HK-2 (cell line): ENCODE measurements at regions not wholly inside any gene's neighbourhood (a gene's known extent, or its start where the extent isn't known, plus 50 kb on each side); places are given as distances from the start of the nearest gene placed in this dataset.

Experiments used
- DNase-seq: peaks from one replicate; pipeline ENCODE4 v3.0.0-alpha.2; 2018; ENCODE audit not compliant: unreplicated experiment

DNA sequence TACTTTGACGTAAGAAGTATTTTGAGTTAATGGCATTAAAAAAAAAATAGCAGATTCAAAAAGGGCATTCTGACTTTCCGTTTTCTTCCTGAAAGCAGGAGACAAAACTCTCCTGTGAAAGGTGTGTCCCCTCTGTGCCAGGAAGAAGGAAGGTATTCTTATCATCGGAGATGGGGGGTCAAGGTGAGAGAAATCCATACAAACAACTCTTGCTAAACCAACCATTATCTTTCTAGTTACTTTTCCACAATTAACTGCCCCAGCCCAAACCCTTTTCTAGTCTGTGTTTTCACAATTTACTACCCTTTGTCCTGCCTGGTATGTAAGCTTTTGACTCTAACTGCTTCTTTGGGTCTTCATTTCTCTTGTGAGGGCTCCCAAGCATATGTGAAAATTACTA is 717.3 kb downstream of the EPM2A start:
- DNase-seq = no peak

DNA sequence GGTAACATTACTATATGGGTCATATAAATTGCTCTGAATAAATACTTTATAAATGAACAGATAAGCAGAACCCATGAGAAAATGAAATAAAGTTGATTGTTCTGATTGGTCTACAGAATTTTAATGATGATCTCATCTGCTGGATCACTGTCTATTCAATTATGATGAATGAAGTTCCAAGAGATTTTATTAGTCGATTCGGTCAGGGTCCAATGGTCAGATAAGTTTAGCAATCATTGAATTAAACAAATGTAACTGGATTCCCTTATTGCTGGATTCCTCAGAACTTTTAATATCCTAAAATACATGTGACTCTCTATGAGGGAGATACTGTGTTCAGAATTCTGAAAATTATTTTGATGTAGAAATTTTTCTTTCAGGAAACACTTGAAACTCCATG is 715.2 kb downstream of the EPM2A start:
- no peak for DNase-seq

DNA sequence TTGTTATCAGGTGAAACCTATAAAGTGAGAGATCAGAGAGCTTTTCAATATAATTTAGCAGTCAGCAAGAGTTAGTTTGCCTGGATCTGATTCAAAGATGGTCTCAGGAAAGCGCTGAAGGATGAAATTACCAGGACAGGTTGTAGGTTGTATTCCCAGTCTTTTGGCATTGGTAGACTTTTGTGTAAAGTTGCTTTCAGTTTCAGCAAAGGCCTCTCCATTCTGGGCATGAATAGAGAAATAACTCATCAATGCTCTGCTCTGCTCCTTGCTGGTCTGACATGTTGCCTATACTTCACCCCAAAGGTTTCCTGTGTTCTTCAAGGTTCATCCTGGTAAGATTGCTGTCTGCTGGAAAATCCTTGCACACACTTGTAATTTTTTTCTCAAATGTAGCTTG is 714.8 kb downstream of the EPM2A start:
- no peak for DNase-seq

DNA sequence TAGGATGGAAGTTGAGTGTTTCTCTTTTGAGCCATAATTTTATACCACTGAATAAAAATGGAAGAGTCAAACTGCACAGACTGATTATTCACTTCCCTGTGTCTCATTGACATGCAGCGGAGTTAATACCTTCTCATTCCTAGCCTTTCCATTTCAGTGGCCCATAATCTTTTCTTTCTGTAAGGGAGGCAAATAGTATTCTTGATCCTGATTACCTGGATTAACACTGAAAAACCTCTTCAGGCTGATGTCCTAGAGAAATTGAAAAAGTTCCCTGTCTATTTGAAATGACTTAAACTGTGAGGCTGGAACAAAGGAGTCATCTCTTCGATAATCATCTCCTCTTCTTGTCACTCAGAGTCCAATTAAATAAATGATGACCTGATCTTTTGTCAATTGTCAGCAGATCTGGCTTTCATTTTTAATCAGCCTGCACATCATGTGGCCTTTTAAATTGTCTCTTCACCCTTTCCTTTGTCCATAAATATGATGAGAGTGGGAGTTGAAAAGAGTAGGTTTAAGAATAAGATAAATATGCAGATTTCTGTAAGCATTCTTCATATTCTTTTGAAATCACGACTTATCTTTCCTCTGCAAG is 713.0 kb downstream of the EPM2A start:
- DNase-seq = no peak

DNA sequence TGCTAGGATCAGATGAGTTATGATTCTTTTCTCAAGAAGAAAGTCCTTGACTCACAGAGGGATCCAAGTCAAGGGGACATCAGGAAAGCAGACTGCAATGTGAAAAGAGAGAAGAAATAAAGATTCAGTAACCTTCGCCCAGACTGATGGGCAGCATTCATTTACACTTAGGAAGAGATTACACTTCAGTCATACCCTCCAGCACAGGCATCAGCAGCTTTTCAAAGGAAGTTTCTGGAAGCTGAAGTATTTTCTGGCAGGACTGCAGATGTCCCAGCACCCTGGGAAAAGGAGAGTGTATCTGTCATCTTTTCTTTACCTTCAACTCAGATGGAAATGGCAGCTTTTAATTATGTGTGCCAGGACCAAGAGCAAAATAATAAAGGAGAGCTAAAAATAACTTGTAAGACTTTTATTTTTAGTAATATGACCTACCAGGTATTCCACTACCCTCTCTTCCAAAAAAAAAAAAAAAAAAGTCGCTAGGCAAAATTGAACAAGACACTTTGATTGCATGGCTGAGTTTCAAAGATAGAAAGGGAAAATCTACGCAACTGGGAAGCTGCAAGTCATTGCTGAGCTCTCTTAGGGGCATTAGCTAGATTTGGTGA is 712.1 kb downstream of the EPM2A start:
- DNase-seq = no peak

DNA sequence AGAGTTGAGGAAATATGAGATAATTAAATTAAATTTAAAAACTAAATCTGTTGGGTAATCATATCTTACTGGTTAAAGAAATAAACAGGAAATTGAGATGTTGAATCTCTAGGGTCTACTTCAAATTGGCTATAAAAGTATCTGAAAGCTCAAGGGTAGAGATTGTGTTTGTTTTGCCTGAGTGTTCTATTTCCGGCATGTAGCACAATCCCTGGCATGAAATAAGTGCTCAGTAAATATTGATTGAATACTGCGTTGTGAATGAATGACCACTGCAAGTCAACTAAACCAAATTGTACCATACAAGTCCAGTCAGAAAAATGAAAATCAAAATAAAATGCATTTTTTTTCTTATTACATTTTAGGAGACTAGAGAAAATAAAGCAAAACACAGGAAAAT is 709.8 kb downstream of the EPM2A start:
- no peak for DNase-seq

DNA sequence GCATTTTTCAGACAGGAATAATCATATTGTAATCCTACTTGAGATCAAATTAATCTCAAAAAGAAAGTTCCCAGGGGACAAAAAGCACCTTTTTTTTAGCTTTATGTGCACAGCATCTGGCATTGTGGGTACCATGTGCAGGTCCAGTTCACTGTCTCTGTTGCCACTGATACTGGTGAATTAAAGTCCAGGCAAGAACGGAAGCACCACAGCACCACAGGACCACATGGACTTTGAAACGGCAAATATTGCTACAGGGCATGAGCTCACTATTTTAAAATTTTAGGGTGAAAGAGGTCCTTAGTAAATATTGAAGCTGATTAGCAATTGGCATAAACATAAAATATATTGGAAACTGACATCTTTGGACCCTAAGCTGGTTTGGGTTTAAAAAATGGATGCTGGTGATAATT is 709.0 kb downstream of the EPM2A start:
- DNase-seq = no peak

DNA sequence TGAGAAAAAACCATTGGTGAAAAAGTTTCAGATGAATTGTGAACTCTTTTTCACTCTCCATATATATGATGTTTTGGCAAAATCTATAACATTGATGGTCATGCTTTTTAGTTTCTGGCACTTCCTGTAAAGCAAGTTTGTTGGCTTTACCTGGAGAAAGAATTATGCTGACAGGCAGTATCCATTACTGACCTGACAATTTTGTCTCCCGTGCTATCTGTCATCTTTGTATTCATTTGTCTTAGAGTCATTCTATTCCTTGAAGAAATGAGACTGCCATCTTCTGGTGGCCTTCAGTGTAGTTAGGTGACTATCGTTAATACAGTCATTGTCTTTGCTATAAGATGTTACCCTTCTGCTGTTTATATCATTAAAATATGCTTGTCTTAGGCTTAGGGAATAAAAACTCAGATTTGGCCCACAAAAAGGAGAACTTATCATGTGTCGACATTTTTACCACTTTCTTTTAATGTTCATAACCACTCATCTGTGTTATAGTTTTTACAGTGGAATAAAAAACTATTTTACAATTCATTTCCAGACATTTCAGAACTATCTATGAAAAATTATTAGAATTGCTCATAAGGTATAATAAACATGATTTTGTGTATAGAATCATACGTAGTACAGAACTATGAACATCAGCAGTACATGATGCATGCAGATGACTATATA is 707.0 kb downstream of the EPM2A start:
- no peak for DNase-seq

DNA sequence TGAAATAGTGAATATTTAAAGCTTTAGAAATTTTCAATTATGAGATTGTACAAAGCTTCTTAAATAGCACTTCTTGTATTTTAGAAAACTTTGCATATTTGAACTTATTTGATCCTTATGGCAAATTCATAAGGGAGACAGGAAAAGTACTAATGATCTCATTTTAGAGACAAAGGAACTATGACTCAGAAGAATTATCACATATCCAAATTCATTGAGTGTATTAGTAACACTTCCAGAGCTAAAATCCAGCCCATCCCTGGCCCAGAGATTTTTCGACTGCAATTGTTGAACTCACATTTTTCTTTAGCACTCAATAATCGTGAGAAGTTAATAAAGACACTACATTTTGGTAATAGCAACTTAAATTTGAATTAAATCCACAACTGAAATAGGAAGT is 704.3 kb downstream of the EPM2A start:
- DNase-seq = no peak

DNA sequence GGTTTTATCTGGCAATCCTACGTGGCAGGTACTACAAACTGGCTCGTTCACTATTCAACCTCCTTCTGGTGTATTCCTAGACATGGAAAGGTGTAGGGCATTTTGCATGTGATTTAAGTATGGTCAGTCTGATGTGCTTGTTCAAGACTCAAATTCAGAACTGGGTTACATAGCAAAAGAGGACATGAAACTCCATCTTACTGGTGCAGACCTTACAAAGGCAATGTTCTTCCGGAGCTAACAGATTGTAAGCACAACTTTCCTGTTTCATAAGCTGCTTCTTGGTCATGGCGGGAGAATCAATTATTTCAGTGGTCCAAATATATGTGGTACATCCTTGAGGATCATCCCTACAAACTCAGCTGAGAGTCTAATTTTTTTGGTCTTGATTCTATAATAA is 703.4 kb downstream of the EPM2A start:
- DNase-seq = no peak

DNA sequence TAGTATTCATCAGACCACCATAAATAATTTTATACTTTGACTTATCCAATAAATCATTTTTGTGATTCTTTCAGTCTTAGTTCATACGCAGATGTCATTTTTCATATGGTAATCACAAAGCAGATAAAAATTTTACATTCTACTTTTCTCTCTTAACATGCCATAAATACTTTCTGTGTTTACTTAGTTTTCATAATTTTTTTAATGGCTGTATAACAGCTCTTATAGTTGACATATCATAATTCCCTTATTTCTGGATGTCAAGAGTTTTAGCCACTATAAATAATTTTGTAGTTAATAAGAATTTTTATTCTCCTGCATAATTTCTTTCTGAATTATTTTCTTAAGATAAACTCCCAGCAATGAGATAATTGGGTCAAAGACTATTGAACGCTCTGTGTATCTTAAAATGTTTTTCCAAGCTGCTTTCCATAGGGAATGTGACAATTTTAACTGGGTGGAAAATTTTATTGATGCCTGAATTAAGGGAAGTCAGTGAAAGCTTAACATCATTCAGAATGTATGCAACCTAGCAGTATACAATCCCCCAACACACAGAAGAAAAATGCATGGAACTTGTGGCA is 702.7 kb downstream of the EPM2A start:
- no peak for DNase-seq

DNA sequence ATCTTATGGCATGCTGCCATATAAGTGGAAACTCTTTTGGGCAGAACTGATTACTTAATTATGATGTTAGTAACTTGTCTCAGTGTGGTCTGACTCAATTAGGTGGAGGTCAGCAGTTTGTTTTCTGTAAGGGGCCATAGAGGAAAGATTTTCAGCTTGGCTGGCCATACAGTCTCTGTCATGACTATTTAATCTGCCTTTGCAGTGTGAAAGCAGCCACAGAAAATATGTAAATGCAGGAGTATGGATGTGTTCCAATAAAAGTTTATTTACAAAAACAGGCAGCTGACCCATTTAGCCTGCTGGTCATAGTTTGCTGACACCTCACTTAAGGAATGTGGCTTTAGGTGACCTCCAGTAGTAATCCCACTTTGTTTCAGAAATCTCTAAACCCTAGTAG is 700.7 kb downstream of the EPM2A start:
- no peak for DNase-seq

DNA sequence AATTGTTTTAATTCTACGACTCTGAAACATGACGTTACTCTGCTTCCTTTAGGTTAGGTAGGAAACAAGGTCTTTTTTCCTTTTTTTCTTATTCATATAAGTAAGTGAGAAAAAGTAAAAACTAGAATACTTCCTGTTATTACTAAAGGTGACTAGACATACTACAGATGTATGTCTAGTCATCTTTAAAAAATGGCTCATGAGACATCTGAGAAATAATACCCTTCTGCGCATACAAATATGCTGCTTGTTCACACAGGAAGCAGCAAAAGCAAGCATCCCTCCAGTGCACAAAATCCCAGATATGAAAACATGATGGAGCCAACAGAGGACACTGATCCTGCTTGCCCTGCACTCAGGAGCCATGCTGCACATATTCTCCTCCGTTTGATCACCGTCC is 699.1 kb downstream of the EPM2A start:
- DNase-seq = no peak

DNA sequence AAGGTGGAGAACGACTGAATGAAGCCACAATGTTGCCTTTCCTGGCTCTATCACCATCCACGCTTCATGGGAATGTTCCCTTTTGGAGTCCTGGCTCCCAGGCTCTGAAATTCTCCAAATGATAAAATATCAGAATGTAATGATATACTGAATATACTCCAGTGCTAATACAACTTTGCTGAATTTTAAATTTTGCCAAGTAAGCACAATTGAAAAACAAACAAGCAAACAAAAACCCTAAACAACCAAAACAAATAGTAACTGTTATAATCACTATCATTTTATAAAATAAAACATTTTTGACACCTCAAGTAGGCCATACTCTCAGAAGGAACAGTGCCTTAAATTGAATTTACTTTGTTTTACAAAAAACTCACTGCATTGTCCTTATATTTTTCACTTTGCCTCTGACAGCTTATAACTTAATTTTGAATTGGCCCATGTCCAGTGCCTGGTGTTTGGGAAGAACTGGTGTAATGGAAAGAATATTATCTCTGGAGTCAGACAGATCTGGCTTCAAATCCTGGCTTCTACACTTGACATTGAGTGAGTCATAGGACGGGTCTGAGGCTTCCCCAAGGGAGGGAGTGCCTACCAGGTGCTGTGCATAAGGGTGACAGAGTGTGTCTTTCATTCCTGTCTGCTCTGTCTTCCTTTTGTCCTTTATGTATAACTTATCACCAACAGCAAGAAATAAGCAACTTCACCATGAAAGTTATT is 698.3 kb downstream of the EPM2A start:
- DNase-seq = no peak

DNA sequence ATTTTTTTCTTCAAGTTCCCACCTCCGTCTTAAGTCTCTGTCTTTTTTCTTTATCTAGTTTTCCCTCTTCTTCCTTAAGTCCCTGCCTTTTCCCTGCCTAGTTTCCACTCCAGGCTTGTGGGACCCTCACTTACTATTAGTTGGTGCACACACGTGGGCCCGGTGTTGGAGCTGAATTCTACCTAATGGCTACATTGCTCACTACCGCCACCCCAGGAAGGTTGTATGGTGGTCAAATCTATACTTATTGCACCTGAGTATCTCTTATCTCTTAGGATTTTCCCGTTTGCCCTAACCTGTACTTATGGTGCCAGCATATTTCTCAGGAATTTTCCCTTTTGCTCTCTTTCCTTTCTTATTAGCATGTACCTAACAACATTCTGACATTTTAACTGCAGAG is 692.8 kb downstream of the EPM2A start:
- DNase-seq = no peak

DNA sequence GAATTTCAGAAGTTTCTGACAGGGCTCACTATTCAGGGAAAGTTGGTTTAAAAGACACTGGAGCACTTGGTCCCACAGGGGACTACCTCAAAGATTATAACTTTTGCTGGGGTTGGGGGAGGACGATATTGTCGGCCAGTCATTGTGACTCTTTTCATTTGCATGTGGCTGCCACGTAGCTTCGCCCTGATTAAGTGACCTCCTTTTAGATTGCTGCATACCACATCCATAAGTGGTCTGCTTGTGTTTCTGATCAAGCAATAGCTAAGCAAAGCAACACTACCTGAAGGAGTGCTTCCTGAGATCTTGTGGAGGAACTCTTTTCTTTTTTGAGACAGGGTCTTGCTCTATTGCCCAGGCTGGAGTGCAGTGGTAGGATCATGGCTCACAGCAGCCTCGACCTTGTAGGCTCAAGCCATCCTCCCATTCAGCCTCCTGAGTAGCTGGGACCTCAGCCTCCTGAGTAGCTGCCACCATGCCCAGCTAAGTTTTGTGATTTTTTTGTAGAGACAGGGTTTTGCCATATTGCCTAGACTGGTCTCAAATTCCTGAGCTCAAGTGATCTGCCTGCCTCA is 691.3 kb downstream of the EPM2A start:
- DNase-seq = no peak

DNA sequence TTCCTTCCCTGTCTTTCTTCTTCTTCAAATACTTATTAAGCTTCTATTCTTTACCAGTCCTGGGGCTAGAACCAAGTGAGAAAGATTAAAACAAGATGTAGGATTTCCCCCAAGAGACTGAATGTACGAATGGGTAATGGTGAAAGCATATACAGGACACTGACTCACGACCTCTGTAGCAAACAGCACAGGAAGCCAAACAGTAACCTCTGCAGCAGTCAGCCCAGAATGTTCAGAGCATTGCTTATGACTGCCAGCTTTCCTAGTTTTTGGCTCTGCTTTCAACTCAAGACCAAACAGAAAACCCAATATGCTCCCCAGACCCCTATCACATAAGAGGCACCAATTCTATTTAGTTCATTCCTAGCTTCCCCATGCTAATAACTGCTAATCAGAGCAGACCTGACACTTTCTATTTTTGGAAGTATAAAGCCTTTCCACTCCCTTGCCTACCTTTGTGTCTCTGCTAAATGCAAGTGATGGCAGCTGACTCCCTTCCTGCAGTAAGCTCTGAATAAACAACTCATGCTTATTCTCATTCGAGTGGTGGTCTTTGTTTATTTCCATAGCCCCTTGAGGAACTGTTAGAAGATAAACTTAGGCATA is 690.6 kb downstream of the EPM2A start:
- DNase-seq = no peak

DNA sequence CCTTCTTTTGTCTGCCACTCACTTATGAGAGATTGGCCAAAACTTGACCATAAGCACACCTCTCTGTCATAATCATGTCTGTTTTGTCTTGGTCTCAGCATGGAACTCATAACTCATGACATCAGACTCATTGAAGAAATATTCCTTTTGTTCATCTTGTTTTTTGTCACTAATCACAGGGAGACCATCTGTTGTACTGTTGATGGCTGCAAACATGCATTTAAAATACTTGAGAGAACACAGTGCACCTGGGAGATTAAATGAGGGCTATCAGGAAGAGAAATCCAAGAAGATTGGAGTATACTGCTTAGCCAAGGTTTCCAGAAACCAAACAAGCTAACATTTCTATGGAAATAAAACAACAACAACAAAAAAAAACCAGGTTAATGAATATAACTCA is 689.7 kb downstream of the EPM2A start:
- no peak for DNase-seq

DNA sequence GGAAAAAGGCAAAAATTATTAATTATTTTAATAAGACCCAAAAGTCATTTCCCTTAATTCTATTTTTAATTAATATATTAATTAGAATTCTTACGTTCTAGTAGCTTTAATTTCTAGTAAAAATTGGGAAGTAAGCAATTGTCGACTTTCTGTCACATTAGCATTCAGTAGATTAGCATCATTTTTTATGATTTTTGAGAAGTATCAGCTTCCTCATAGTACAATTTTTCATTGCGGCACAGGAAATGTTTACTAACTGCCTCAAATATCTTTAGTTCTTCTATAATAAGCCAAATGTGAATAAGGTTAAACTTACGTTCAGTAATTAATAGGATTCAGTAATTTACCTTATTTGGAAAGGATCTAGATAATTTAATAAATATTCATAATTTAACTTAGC is 687.4 kb downstream of the EPM2A start:
- DNase-seq = no peak

DNA sequence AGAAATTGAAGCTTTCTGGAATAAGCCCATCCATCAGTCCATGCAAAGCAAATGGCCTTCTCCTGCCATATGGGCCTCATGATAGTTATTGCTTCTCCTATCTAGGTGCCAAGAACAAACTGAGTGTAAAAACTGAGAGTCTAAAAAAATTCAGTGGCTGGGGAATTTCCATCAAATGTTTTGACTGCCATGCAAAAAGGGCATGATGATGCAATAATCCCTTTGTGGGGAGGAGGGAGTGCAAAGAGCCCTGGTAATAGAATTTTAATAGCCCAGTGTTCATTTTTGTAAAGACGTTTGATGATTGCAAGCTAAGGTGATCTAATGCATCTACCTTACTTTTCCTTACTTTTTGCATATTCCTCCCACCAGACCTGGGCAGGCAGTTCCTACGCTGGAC is 683.7 kb downstream of the EPM2A start:
- no peak for DNase-seq

DNA sequence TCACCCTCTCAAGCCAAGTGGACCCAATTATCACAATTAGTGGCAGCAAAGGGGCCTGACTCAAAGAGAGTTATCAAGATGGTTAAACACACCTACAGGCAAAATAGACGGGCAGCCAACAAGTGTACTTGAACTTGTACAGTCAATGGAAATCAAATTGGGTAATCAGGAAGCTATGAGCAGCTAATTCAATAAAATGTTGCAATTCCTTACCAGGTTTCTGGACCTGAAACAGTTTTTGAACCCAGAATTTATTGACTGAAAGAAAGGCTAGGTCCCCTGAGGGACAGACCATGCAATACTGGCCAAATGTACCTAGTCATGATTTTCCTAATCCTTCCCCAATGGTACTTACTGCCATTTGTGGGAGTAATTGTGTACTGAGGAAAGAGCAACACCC is 679.8 kb downstream of the EPM2A start:
- no peak for DNase-seq

DNA sequence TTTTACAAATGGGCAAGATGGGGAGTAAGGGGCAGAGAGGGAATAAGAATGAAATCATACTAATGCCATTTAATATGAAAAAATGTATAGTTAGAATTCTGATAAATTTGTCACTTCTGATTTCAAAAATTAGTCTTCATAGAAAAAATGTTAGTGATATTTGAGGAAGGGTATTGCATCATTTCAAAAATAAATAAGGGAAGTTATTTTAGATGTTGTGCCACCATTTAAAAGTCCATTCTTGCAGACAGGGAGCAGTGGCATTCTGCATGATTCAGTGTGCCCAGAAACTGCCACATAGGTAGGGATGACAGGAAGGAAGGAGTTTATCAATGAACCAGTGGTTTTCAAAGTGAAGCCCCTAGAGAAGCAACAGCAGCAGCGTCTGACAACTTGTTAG is 674.6 kb downstream of the EPM2A start:
- DNase-seq = no peak
